ENCODE measurements at regions not wholly inside any gene's neighbourhood (a gene's known extent, or its start where the extent isn't known, plus 50 kb on each side); places are given as distances from the start of the nearest gene placed in this dataset.

- intact Hi-C loops (cut with DNase I; ENCODE audit: low total_unique reads): loop anchor here (5.0 kb wide), 1 partner anchor 1023 kb away; no protein-coding TSS in a partner anchor
- DNase-seq: no peak
- Histone ChIP-seq H3K27me3 (peaks cover 19% of the 10 kb centered on the region), H3K4me1 (peaks cover 0 to 8% (median 0%) of the 10 kb centered on the region in 4 donors), H3K9me3 (no peaks in the 10 kb centered on the region), H3K4me3 (no peak overlapping the region), H3K27ac (no peak overlapping the region), H3K36me3 (no peaks in the 10 kb centered on the region)
- in situ Hi-C loops (cut with MboI; ENCODE audit: low pct_ligation_motif_present in 1 of 4, low pct_unique_long_range_greater_than_20kb in 1 of 4, low sequenced_read_pairs in 3 of 4): no loop called here
- WGBS, 2 donors (ENCODE audit: low coverage in 1 of 2): 79% methylated on average over 13 of the region's 15 CpGs; no CpG with 5 or more reads in 1 of the 2 donors
- TF ChIP-seq POLR2AphosphoS5 (IDR thresholded peaks at IDR 0.05) (no peak), CTCF (IDR thresholded peaks at IDR 0.05) (no peak), EP300 (IDR thresholded peaks at IDR 0.05; ENCODE audit: low read depth) (no peak), POLR2A (IDR thresholded peaks at IDR 0.05) (no peak)
These were observed 169.6 kb upstream of the HDAC4 start for GRCh38 chr2:239570216-239570925.

- Histone ChIP-seq H3K36me3 (no peaks in the 10 kb centered on the region), H3K4me1 (peaks cover 0 to 3% (median 0%) of the 10 kb centered on the region in 4 donors), H3K27me3 (peaks cover 13% of the 10 kb centered on the region), H3K27ac (no peak overlapping the region), H3K9me3 (no peaks in the 10 kb centered on the region), H3K4me3 (no peak overlapping the region)
- DNase-seq: no peak
- intact Hi-C loops (cut with DNase I; ENCODE audit: low total_unique reads): loop anchor here (5.0 kb wide), 1 partner anchor 1022 kb away; no protein-coding TSS in a partner anchor
- in situ Hi-C loops (cut with MboI; ENCODE audit: low pct_ligation_motif_present in 1 of 4, low pct_unique_long_range_greater_than_20kb in 1 of 4, low sequenced_read_pairs in 3 of 4): no loop called here
- WGBS, 2 donors (ENCODE audit: low coverage in 1 of 2): 73 to 82% methylated on average over 5 to 24 of the region's 24 CpGs
- TF ChIP-seq EP300 (IDR thresholded peaks at IDR 0.05; ENCODE audit: low read depth) (no peak), POLR2A (IDR thresholded peaks at IDR 0.05) (no peak), CTCF (IDR thresholded peaks at IDR 0.05) (no peak), POLR2AphosphoS5 (IDR thresholded peaks at IDR 0.05) (no peak)
These were observed 168.7 kb upstream of the HDAC4 start for GRCh38 chr2:239569401-239570090.

- WGBS, 2 donors (ENCODE audit: low coverage in 1 of 2): 25 to 29% methylated on average over 4 of the region's 4 CpGs
- in situ Hi-C loops (cut with MboI; ENCODE audit: low pct_ligation_motif_present in 1 of 4, low pct_unique_long_range_greater_than_20kb in 1 of 4, low sequenced_read_pairs in 3 of 4) (no loop called here), intact Hi-C loops (cut with DNase I; ENCODE audit: low total_unique reads) (no loop called here)
- DNase-seq: no peak
- no peaks in the 10 kb centered on the region for H3K36me3 ChIP-seq
- no peaks in the 10 kb centered on the region for H3K4me1 ChIP-seq
- H3K27me3 ChIP-seq: peaks cover 12% of the 10 kb centered on the region
- no peak for TF ChIP-seq EP300 (IDR thresholded peaks at IDR 0.05; ENCODE audit: low read depth)
- TF ChIP-seq POLR2A (IDR thresholded peaks at IDR 0.05): no peak
- no peak for TF ChIP-seq CTCF (IDR thresholded peaks at IDR 0.05)
- no peak for TF ChIP-seq POLR2AphosphoS5 (IDR thresholded peaks at IDR 0.05)
- H3K4me3 ChIP-seq: no peak overlapping the region
- H3K27ac ChIP-seq: no peak overlapping the region
- H3K9me3 ChIP-seq: no peaks in the 10 kb centered on the region
These were observed 167.8 kb upstream of the HDAC4 start for GRCh38 chr2:239568601-239569000.

- H3K27me3 ChIP-seq: peaks cover 12% of the 10 kb centered on the region
- H3K4me1 ChIP-seq: no peaks in the 10 kb centered on the region
- H3K27ac ChIP-seq: no peak overlapping the region
- intact Hi-C loops (cut with DNase I; ENCODE audit: low total_unique reads): no loop called here
- DNase-seq: no peak
- H3K36me3 ChIP-seq: no peaks in the 10 kb centered on the region
- WGBS, 2 donors (ENCODE audit: low coverage in 1 of 2): 17 to 76% methylated on average over 1 to 12 of the region's 13 CpGs
- no peak overlapping the region for H3K4me3 ChIP-seq
- no peak for TF ChIP-seq POLR2A (IDR thresholded peaks at IDR 0.05)
- TF ChIP-seq CTCF (IDR thresholded peaks at IDR 0.05): no peak
- TF ChIP-seq POLR2AphosphoS5 (IDR thresholded peaks at IDR 0.05): no peak
- no peak for TF ChIP-seq EP300 (IDR thresholded peaks at IDR 0.05; ENCODE audit: low read depth)
- in situ Hi-C loops (cut with MboI; ENCODE audit: low pct_ligation_motif_present in 1 of 4, low pct_unique_long_range_greater_than_20kb in 1 of 4, low sequenced_read_pairs in 3 of 4): no loop called here
- no peaks in the 10 kb centered on the region for H3K9me3 ChIP-seq
These were observed 167.0 kb upstream of the HDAC4 start for GRCh38 chr2:239567786-239568185.
